HEK293 (cell line): ENCODE measurements at regions not wholly inside any gene's neighbourhood (a gene's known extent, or its start where the extent isn't known, plus 50 kb on each side); places are given as distances from the start of the nearest gene placed in this dataset.

Experiments used
- CTCF ChIA-PET: fragments of 350-600 bp; formaldehyde crosslinking; extraction: SDS; loops from one replicate; lab custom pipeline; 2021; ENCODE audit warnings: antibody characterized with exemption; lab: Yijun Ruan, JAX
- POLR2A ChIA-PET: fragments of 300-600 bp; formaldehyde crosslinking; extraction: SDS; loops from one replicate; lab custom pipeline; 2020; ENCODE audit warnings: antibody characterized with exemption, inconsistent platforms; lab: Yijun Ruan, JAX
- H3K27ac ChIP-seq: fragments of 200-500 bp; sonication (Bioruptor generic); 2 replicates; pipeline ENCODE4 v1.5.1; 2014; ENCODE audit warnings: low read depth, low read length, control low read depth, inconsistent platforms; ENCODE audit errors: extremely low read depth
- H3K36me3 ChIP-seq, 2 experiments: fragments of 200-500 bp in 1 of 2; sonication (Bioruptor generic) in 1 of 2; 1 replicate in 1 of 2; 2 replicates in 1 of 2; pipeline ENCODE4 v1.5.1; 2014 to 2017; ENCODE audit warnings: inconsistent platforms in 2 of 2, low read length in 2 of 2; ENCODE audit not compliant: control insufficient read depth in 2 of 2, insufficient read depth in 1 of 2
- H3K4me1 ChIP-seq: fragments of 200-500 bp; sonication (Bioruptor generic); 2 replicates; pipeline ENCODE4 v1.5.1; 2014; ENCODE audit warnings: mild to moderate bottlenecking, low read length, inconsistent platforms; ENCODE audit not compliant: control insufficient read depth, insufficient read depth
- H3K4me3 ChIP-seq: 2 replicates; pipeline ENCODE4 v1.5.1; 2011; ENCODE audit warnings: low read depth, mild to moderate bottlenecking, control low read depth, low read length, moderate library complexity
- H3K9me3 ChIP-seq: fragments of 200-500 bp; sonication (Bioruptor generic); 2 replicates; pipeline ENCODE4 v1.5.1; 2014; ENCODE audit warnings: low read depth, low read length, inconsistent platforms; ENCODE audit not compliant: control insufficient read depth, insufficient read depth
- BCL11B ChIP-seq: fragments of 450-650 bp; formaldehyde crosslinking; IDR thresholded peaks from 2 replicates; pipeline ENCODE4 v1.5.1; 2016; ENCODE audit warnings: low read depth, missing biosample characterization, missing genetic modification characterization
- FEZF1 ChIP-seq: fragments of 450-650 bp; formaldehyde crosslinking; IDR thresholded peaks from 2 replicates; pipeline ENCODE4 v1.5.1; 2016; ENCODE audit warnings: missing biosample characterization, missing genetic modification characterization
- HOXA7 ChIP-seq: sonication (generic); formaldehyde crosslinking; IDR thresholded peaks from 2 replicates; pipeline ENCODE4 v1.8.1; 2022; ENCODE audit warnings: missing genetic modification reagents, borderline replicate concordance
- SALL2 ChIP-seq: fragments of 450-650 bp; formaldehyde crosslinking; IDR thresholded peaks from 2 replicates; pipeline ENCODE4 v1.5.0; 2017; ENCODE audit warnings: missing biosample characterization, mild to moderate bottlenecking, missing genetic modification characterization, borderline replicate concordance
- ZBTB44 ChIP-seq: fragments of 450-650 bp; IDR thresholded peaks from 2 replicates; pipeline ENCODE4 v1.5.1; 2018; ENCODE audit warnings: missing biosample characterization, mild to moderate bottlenecking, missing genetic modification characterization
- ZIC2 ChIP-seq: fragments of 450-650 bp; formaldehyde crosslinking; IDR thresholded peaks from 2 replicates; pipeline ENCODE4 v1.5.1; 2016; ENCODE audit warnings: missing biosample characterization, missing genetic modification characterization
- ZNF2 ChIP-seq: fragments of 450-650 bp; formaldehyde crosslinking; IDR thresholded peaks from 2 replicates; pipeline ENCODE4 v1.5.1; 2016; ENCODE audit warnings: missing biosample characterization, missing genetic modification characterization
- ZNF221 ChIP-seq: fragments of 450-650 bp; formaldehyde crosslinking; IDR thresholded peaks from 2 replicates; pipeline ENCODE4 v1.5.1; 2017; ENCODE audit warnings: missing biosample characterization, missing genetic modification characterization, borderline replicate concordance
- ZNF239 ChIP-seq: fragments of 450-650 bp; formaldehyde crosslinking; IDR thresholded peaks from 2 replicates; pipeline ENCODE4 v1.5.1; 2016; ENCODE audit warnings: missing biosample characterization, missing genetic modification characterization
- ZNF404 ChIP-seq: fragments of 450-650 bp; formaldehyde crosslinking; IDR thresholded peaks from 2 replicates; pipeline ENCODE4 v1.5.1; 2017; ENCODE audit warnings: missing biosample characterization, missing genetic modification characterization
- ZNF514 ChIP-seq: fragments of 450-650 bp; formaldehyde crosslinking; IDR thresholded peaks from 2 replicates; pipeline ENCODE4 v1.5.1; 2016; ENCODE audit warnings: missing biosample characterization, missing genetic modification characterization
- ZNF518A ChIP-seq: fragments of 450-650 bp; formaldehyde crosslinking; conservative IDR thresholded peaks from 2 replicates; pipeline ENCODE4 v1.5.1; 2016; ENCODE audit warnings: low read depth, missing biosample characterization, missing genetic modification characterization
- ZNF701 ChIP-seq: fragments of 450-650 bp; formaldehyde crosslinking; IDR thresholded peaks from 2 replicates; pipeline ENCODE4 v1.5.1; 2016; ENCODE audit warnings: missing biosample characterization, missing genetic modification characterization
- ZNF777 ChIP-seq: fragments of 450-650 bp; formaldehyde crosslinking; IDR thresholded peaks from 2 replicates; pipeline ENCODE4 v1.5.1; 2017; ENCODE audit warnings: missing biosample characterization, missing genetic modification characterization, borderline replicate concordance
- ZNF791 ChIP-seq: fragments of 450-650 bp; formaldehyde crosslinking; IDR thresholded peaks from 2 replicates; pipeline ENCODE4 v1.5.1; 2016; ENCODE audit warnings: missing biosample characterization, missing genetic modification characterization
- ZNF830 ChIP-seq: fragments of 450-650 bp; IDR thresholded peaks from 2 replicates; pipeline ENCODE4 v1.5.0; 2018; ENCODE audit warnings: missing biosample characterization, missing genetic modification characterization, low read depth, mild to moderate bottlenecking, moderate library complexity
- ZNF843 ChIP-seq: fragments of 450-650 bp; formaldehyde crosslinking; IDR thresholded peaks from 2 replicates; pipeline ENCODE4 v1.5.1; 2016; ENCODE audit warnings: missing biosample characterization, missing genetic modification characterization
- ZSCAN5A ChIP-seq: fragments of 450-650 bp; formaldehyde crosslinking; IDR thresholded peaks from 2 replicates; pipeline ENCODE4 v1.5.1; 2016; ENCODE audit warnings: missing biosample characterization, missing genetic modification characterization
- TF ChIP-seq, protein P1 (sequence below): fragments of 450-650 bp; formaldehyde crosslinking; IDR thresholded peaks from 2 replicates; pipeline ENCODE4 v1.5.1; 2016; ENCODE audit warnings: missing biosample characterization, missing genetic modification characterization

GRCh38 chr17:34763728-34764665, 184.6 kb downstream of the TMEM132E start (continued):
- TF ChIP-seq ZNF701 (tag by site-specific recombination) (no peak), ZNF404 (tag by site-specific recombination) (no peak), ZNF514 (no peak), ZNF843 (no peak)

DNA sequence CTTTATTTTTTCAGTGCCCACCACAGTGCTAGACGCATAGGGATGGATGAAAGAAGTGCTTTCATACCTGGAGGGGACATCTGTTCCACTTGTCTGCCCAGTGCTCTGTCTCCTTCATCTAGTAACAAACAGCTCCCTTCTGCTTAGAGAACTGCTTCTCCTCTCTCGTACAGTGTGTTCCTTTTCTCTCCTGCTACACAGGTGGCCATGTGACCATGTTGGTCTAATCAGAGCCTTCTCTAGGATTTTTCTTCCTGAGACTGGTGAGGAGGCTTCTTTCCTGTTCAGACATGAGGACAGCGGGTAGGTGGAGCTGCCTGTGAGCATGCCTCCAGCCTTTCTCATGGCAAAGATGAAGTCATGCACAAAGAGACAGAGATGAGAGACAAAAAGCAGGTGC, 182.7 kb downstream of the TMEM132E start:
- Histone ChIP-seq H3K4me1 (no peaks in the 10 kb centered on the region), H3K4me3 (no peak overlapping the region), H3K9me3 (no peaks in the 10 kb centered on the region), H3K27ac (no peak overlapping the region), H3K36me3 (no peaks in the 10 kb centered on the region)
- ChIA-PET POLR2A (no interaction called here), CTCF (interaction anchor here (0.7 kb wide), 2 partner anchors 9 to 94 kb away, joined by 3 to 4 read pairs; no protein-coding TSS in a partner anchor)
- TF ChIP-seq FEZF1 (tag by site-specific recombination) (no peak), SALL2 (tag by site-specific recombination) (no peak), HOXA7 (CRISPR knock-in tag) (no peak), ZNF221 (tag by site-specific recombination) (no peak), ZIC2 (tag by site-specific recombination) (no peak), ZNF239 (tag by site-specific recombination) (no peak), ZBTB44 (tag by site-specific recombination) (no peak), ZNF2 (tag by site-specific recombination) (no peak), BCL11B (tag by site-specific recombination) (no peak), ZNF791 (tag by site-specific recombination) (no peak), ZSCAN5A (tag by site-specific recombination) (no peak), ZNF518A (tag by site-specific recombination) (no peak), ZNF830 (no peak), ZNF777 (tag by site-specific recombination) (no peak)
- TF ChIP-seq, protein P1, sequence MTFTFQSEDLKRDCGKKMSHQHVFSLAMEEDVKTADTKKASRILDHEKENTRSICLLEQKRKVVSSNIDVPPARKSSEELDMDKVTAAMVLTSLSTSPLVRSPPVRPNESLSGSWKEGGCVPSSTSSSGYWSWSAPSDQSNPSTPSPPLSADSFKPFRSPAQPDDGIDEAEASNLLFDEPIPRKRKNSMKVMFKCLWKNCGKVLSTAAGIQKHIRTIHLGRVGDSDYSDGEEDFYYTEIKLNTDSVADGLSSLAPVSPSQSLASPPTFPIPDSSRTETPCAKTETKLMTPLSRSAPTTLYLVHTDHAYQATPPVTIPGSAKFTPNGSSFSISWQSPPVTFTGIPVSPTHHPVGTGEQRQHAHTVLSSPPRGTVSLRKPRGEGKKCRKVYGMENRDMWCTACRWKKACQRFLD (tag by site-specific recombination), result no peak
